IMR-90 (cell line): ENCODE measurements at regions not wholly inside any gene's neighbourhood (a gene's known extent, or its start where the extent isn't known, plus 50 kb on each side); places are given as distances from the start of the nearest gene placed in this dataset.
A peak's percentile ranks its signal among the peaks of the same experiment; 100 is the strongest.

Experiments used
- ATAC-seq: fragments of 200-7000 bp; cut with Tn5 transposase; 2 replicates; pipeline ENCODE4 v1.9.1; 2020; ENCODE audit warnings: low read depth, mild to moderate bottlenecking, moderate library complexity
- BruUV-seq: library from RNA; stranded (reverse); fragments of 400-500 nt; replicated peaks from 2 replicates; lab custom pipeline; 2021; lab: Mats Ljungman, UMichigan
- CTCF ChIA-PET: fragments of 300-600 bp; formaldehyde crosslinking; extraction: SDS; loops from one replicate; lab custom pipeline; 2021; ENCODE audit warnings: antibody characterized with exemption; lab: Yijun Ruan, JAX
- POLR2A ChIA-PET: fragments of 300-600 bp; sonication (Branson Sonifier 250); formaldehyde crosslinking; loops from one replicate; lab custom pipeline; 2022; ENCODE audit warnings: antibody characterized with exemption; ENCODE audit not compliant: unreplicated experiment; lab: Charles Lee
- DNase-seq: peaks from one replicate; pipeline ENCODE4 v3.0.0; 2013
- H2AFZ ChIP-seq: replicated peaks from 2 replicates; pipeline ENCODE3; 2013; ENCODE audit warnings: low read length, mild to moderate bottlenecking; ENCODE audit not compliant: poor library complexity
- H2AK5ac ChIP-seq: 2 replicates; pipeline ENCODE4 v1.6.1; 2013; ENCODE audit warnings: low read depth, low read length, inconsistent platforms
- H2AK9ac ChIP-seq: replicated peaks from 2 replicates; pipeline ENCODE3; 2013; ENCODE audit warnings: mild to moderate bottlenecking, low read depth, low read length, moderate library complexity; ENCODE audit not compliant: poor library complexity
- H2BK120ac ChIP-seq: 2 replicates; pipeline ENCODE4 v1.6.1; 2013; ENCODE audit warnings: low read depth, low read length, inconsistent platforms
- H2BK15ac ChIP-seq: 3 replicates; pipeline ENCODE4 v1.6.1; 2013; ENCODE audit warnings: low read depth, low read length, inconsistent platforms
- H2BK20ac ChIP-seq: 2 replicates; pipeline ENCODE4 v1.6.1; 2013; ENCODE audit warnings: low read depth, mild to moderate bottlenecking, inconsistent platforms, low read length, moderate library complexity
- H2BK5ac ChIP-seq: 2 replicates; pipeline ENCODE4 v1.6.1; 2013; ENCODE audit warnings: mild to moderate bottlenecking, low read depth, low read length, inconsistent platforms; ENCODE audit not compliant: poor library complexity, severe bottlenecking
- H3K14ac ChIP-seq: replicated peaks from 2 replicates; pipeline ENCODE4 v1.6.1; 2013; ENCODE audit warnings: low read depth, low read length, inconsistent platforms
- H3K18ac ChIP-seq: 2 replicates; pipeline ENCODE4 v1.6.1; 2013; ENCODE audit warnings: low read depth, low read length, control low read depth
- H3K23ac ChIP-seq: 2 replicates; pipeline ENCODE4 v1.6.1; 2013; ENCODE audit warnings: low read depth, low read length, inconsistent platforms
- H3K27ac ChIP-seq: 2 replicates; pipeline ENCODE4 v1.5.1; 2013; ENCODE audit warnings: mild to moderate bottlenecking, control low read depth, low read length; ENCODE audit not compliant: insufficient read depth
- H3K27me3 ChIP-seq: 2 replicates; pipeline ENCODE4 v1.6.1; 2013; ENCODE audit warnings: low read length; ENCODE audit not compliant: control insufficient read depth, insufficient read depth
- H3K36me3 ChIP-seq: 2 replicates; pipeline ENCODE4 v1.6.1; 2013; ENCODE audit warnings: low read length, mixed read lengths; ENCODE audit not compliant: control insufficient read depth, insufficient read depth
- H3K4ac ChIP-seq: 2 replicates; pipeline ENCODE4 v1.6.1; 2013; ENCODE audit warnings: low read depth, low read length, inconsistent platforms
- H3K4me1 ChIP-seq: 2 replicates; pipeline ENCODE4 v1.6.1; 2013; ENCODE audit warnings: low read length, mixed read lengths; ENCODE audit not compliant: control insufficient read depth, insufficient read depth
- H3K4me2 ChIP-seq: 2 replicates; pipeline ENCODE4 v1.6.1; 2013; ENCODE audit warnings: low read depth, mild to moderate bottlenecking, control low read depth, low read length, moderate library complexity
- H3K4me3 ChIP-seq: 2 replicates; pipeline ENCODE4 v1.5.1; 2013; ENCODE audit warnings: low read depth, mild to moderate bottlenecking, control low read depth, low read length, moderate library complexity; ENCODE audit not compliant: insufficient read depth
- H3K56ac ChIP-seq: 2 replicates; pipeline ENCODE4 v1.6.1; 2013; ENCODE audit warnings: low read length, inconsistent platforms; ENCODE audit not compliant: insufficient read depth; ENCODE audit errors: extremely low read depth
- H3K79me1 ChIP-seq, 2 experiments: 2 replicates each; pipeline ENCODE4 v1.6.1; 2013; ENCODE audit warnings: low read length in 2 of 2, inconsistent platforms in 1 of 2, low read depth in 1 of 2
- H3K9ac ChIP-seq: 2 replicates; pipeline ENCODE4 v1.6.1; 2013; ENCODE audit warnings: low read depth, low read length, control low read depth
- H3K9me1 ChIP-seq: 2 replicates; pipeline ENCODE4 v1.6.1; 2013; ENCODE audit warnings: low read length, inconsistent platforms; ENCODE audit not compliant: insufficient read depth
- H3K9me3 ChIP-seq: 2 replicates; pipeline ENCODE4 v1.6.1; 2013; ENCODE audit warnings: low read length; ENCODE audit not compliant: control insufficient read depth, insufficient read depth
- H4K20me1 ChIP-seq: 2 replicates; pipeline ENCODE4 v1.6.1; 2013; ENCODE audit warnings: low read length, inconsistent platforms; ENCODE audit not compliant: insufficient read depth
- H4K5ac ChIP-seq: 2 replicates; pipeline ENCODE4 v1.6.1; 2013; ENCODE audit warnings: mild to moderate bottlenecking, low read depth, low read length, control low read depth
- H4K8ac ChIP-seq, 2 experiments: 2 replicates each; pipeline ENCODE4 v1.6.1; 2013; ENCODE audit warnings: low read depth in 2 of 2, low read length in 2 of 2, control low read depth in 1 of 2, inconsistent platforms in 1 of 2
- H4K91ac ChIP-seq: 2 replicates; pipeline ENCODE4 v1.6.1; 2013; ENCODE audit warnings: low read depth, low read length, inconsistent platforms; ENCODE audit not compliant: insufficient read depth
- BHLHE40 ChIP-seq: fragments of 150-350 bp; IDR thresholded peaks from 2 replicates; pipeline ENCODE4 v1.6.1; 2016; ENCODE audit warnings: mild to moderate bottlenecking, low read depth, low read length
- CHD1 ChIP-seq: IDR thresholded peaks from 2 replicates; pipeline ENCODE4 v1.6.1; 2012; ENCODE audit warnings: low read depth, low read length, improper control_type of control experiment
- CTCF ChIP-seq: conservative IDR thresholded peaks from 2 replicates; pipeline ENCODE4 v1.5.1; 2012; ENCODE audit warnings: mild to moderate bottlenecking, low read depth, low read length, improper control_type of control experiment
- ELK1 ChIP-seq: fragments of 150-350 bp; IDR thresholded peaks from 2 replicates; pipeline ENCODE4 v1.6.1; 2016; ENCODE audit warnings: low read depth, mild to moderate bottlenecking, low read length, moderate library complexity, borderline replicate concordance
- FOS ChIP-seq: fragments of 150-350 bp; IDR thresholded peaks from 2 replicates; pipeline ENCODE4 v1.6.1; 2016; ENCODE audit warnings: low read depth, low read length
- MAFK ChIP-seq: IDR thresholded peaks from 2 replicates; pipeline ENCODE4 v1.6.1; 2012; ENCODE audit warnings: low read depth, low read length, improper control_type of control experiment
- MAZ ChIP-seq: IDR thresholded peaks from 2 replicates; pipeline ENCODE4 v1.6.1; 2012; ENCODE audit warnings: low read depth, mild to moderate bottlenecking, low read length, improper control_type of control experiment, moderate library complexity, borderline replicate concordance
- MXI1 ChIP-seq: IDR thresholded peaks from 2 replicates; pipeline ENCODE4 v1.6.1; 2012; ENCODE audit warnings: low read depth, mild to moderate bottlenecking, low read length, moderate library complexity, borderline replicate concordance
- NFE2L2 ChIP-seq: fragments of 150-350 bp; IDR thresholded peaks from 2 replicates; pipeline ENCODE4 v1.6.1; 2016; ENCODE audit warnings: low read depth, mild to moderate bottlenecking, low read length
- POLR2A ChIP-seq: IDR thresholded peaks from 2 replicates; pipeline ENCODE4 v1.6.1; 2012; ENCODE audit warnings: mild to moderate bottlenecking, low read depth, low read length
- RAD21 ChIP-seq: IDR thresholded peaks from 2 replicates; pipeline ENCODE4 v1.6.1; 2012; ENCODE audit warnings: low read length, improper control_type of control experiment
- RCOR1 ChIP-seq: IDR thresholded peaks from 2 replicates; pipeline ENCODE4 v1.6.1; 2012; ENCODE audit warnings: mild to moderate bottlenecking, low read length, improper control_type of control experiment; ENCODE audit not compliant: insufficient replicate concordance
- RFX5 ChIP-seq: IDR thresholded peaks from 2 replicates; pipeline ENCODE4 v1.8.0; 2012; ENCODE audit warnings: low read depth, mild to moderate bottlenecking, low read length, moderate library complexity
- SMC3 ChIP-seq: fragments of 150-350 bp; IDR thresholded peaks from 2 replicates; pipeline ENCODE4 v1.6.1; 2016; ENCODE audit warnings: low read depth, mild to moderate bottlenecking, antibody characterized with exemption, low read length, moderate library complexity
- USF2 ChIP-seq: fragments of 150-350 bp; IDR thresholded peaks from 2 replicates; pipeline ENCODE4 v1.6.1; 2017; ENCODE audit warnings: mild to moderate bottlenecking, antibody characterized with exemption, low read length, low read depth
- WGBS, 2 experiments: methylation state at CpG; one replicate each; pipeline versions ENCODE4 v1.1.5 to v1.1.7; 2013; ENCODE audit warnings: missing lambda C conversion rate in 2 of 2; ENCODE audit not compliant: insufficient read length in 1 of 2; ENCODE audit errors: extremely low coverage in 2 of 2; 5-methylcytosine and 5-hydroxymethylcytosine counted together
- dilution Hi-C: fragments of 300-500 bp; cut with HindIII; formaldehyde crosslinking; loops from one replicate; pipeline ENCODE4 v1.14.3; 2018; ENCODE audit warnings: low sequenced_read_pairs; ENCODE audit not compliant: unreplicated experiment
- in situ Hi-C: fragments of 300-500 bp; cut with MboI; formaldehyde crosslinking; loops from 3 replicates; pipeline ENCODE4 v1.14.3; 2019; ENCODE audit warnings: low sequenced_read_pairs, inconsistent platforms, mixed read lengths
- intact Hi-C: fragments of 100-400 bp; cut with micrococcal nuclease; formaldehyde crosslinking; loops from 2 replicates; pipeline ENCODE4 v1.10.0; 2022

- Histone ChIP-seq H3K4me3 (no peak overlapping the region), H3K23ac (no peak overlapping the region), H4K20me1 (no peaks in the 10 kb centered on the region), H2BK120ac (peak overlapping the region; percentile 22; the same call in 1 of the 2 replicates), H2AFZ (no peak overlapping the region), H3K27ac (no peak overlapping the region), H3K56ac (no peak overlapping the region), H3K9me1 (peaks cover 2% of the 10 kb centered on the region; the same call in 1 of the 2 replicates), H3K18ac (no peak overlapping the region), H2BK5ac (no peak overlapping the region), H3K9me3 (no peaks in the 10 kb centered on the region), H3K27me3 (peaks cover 3% of the 10 kb centered on the region; the same call in 1 of the 2 replicates), H2AK5ac (no peak overlapping the region), H3K79me1 (no peaks in the 10 kb centered on the region), H3K14ac (no peak overlapping the region), H3K9ac (no peak overlapping the region), H3K4me1 (peaks cover 2% of the 10 kb centered on the region), H2BK15ac (no peak overlapping the region; the same call in 2 of the 3 replicates), H2AK9ac (no peak overlapping the region), H4K5ac (no peak overlapping the region), H3K4ac (no peak overlapping the region; the same call in 1 of the 2 replicates), H4K8ac (0 out of 4 replicates have a peak overlapping the region, but pooled peaks of 1 of the 2 experiments have one; percentile 32), H2BK20ac (0 out of 2 replicates have a peak overlapping the region, but pooled peaks have one; percentile 23), H4K91ac (no peak overlapping the region), H3K36me3 (no peaks in the 10 kb centered on the region), H3K4me2 (no peak overlapping the region)
- BruUV-seq: no TSS peak
- DNase-seq (peak; percentile 45), ATAC-seq (peak; percentile 69)
- CTCF ChIA-PET: no interaction called here
- POLR2A ChIA-PET: no interaction called here
- in situ Hi-C loops: no loop called here
- intact Hi-C loops: no loop called here
- dilution Hi-C loops: no loop called here
- no CpG with 5 or more reads among the region's 3 CpGs for WGBS, 2 experiments
- TF ChIP-seq POLR2A: no peak
- no peak for TF ChIP-seq MXI1
- no peak for TF ChIP-seq RFX5
- TF ChIP-seq USF2: no peak
- no peak for TF ChIP-seq SMC3
- no peak for TF ChIP-seq RAD21
- TF ChIP-seq BHLHE40: no peak
- no peak for TF ChIP-seq FOS
- TF ChIP-seq CTCF: no peak
- TF ChIP-seq RCOR1: no peak
- TF ChIP-seq ELK1: no peak
- no peak for TF ChIP-seq MAZ
- TF ChIP-seq MAFK: no peak
- no peak for TF ChIP-seq NFE2L2
- no peak for TF ChIP-seq CHD1
Measured at GRCh38 chr17:56096026-56096810, 57.1 kb upstream of the ANKFN1 start.
